Mesendoderm (in vitro differentiated cells): ENCODE measurements at regions not wholly inside any gene's neighbourhood (a gene's known extent, or its start where the extent isn't known, plus 50 kb on each side); places are given as distances from the start of the nearest gene placed in this dataset.

Experiments
- DNase-seq: peaks from one replicate; pipeline ENCODE4 v3.0.0; 2013
- H2AK5ac ChIP-seq: 2 replicates; pipeline ENCODE4 v1.6.1; 2013; ENCODE audit warnings: low read length, inconsistent platforms
- H2BK120ac ChIP-seq: 2 replicates; pipeline ENCODE4 v1.6.1; 2013; ENCODE audit warnings: low read depth, mild to moderate bottlenecking, low read length, moderate library complexity, mixed read lengths
- H2BK15ac ChIP-seq: replicated peaks from 2 replicates; pipeline ENCODE4 v1.6.1; 2013; ENCODE audit warnings: low read depth, mild to moderate bottlenecking, moderate library complexity
- H2BK5ac ChIP-seq: 2 replicates; pipeline ENCODE4 v1.6.1; 2013; ENCODE audit warnings: low read length, inconsistent platforms
- H3K18ac ChIP-seq: 2 replicates; pipeline ENCODE4 v1.6.1; 2013; ENCODE audit warnings: mild to moderate bottlenecking, low read length, mixed read lengths
- H3K23ac ChIP-seq: one replicate; pipeline ENCODE4 v1.6.1; 2013; ENCODE audit warnings: low read length
- H3K27ac ChIP-seq: 2 replicates; pipeline ENCODE4 v1.5.1; 2013; ENCODE audit warnings: low read depth, mild to moderate bottlenecking, inconsistent platforms, low read length, moderate library complexity
- H3K27me3 ChIP-seq: 2 replicates; pipeline ENCODE4 v1.6.1; 2013; ENCODE audit warnings: low read length, control low read depth, mild to moderate bottlenecking, inconsistent platforms; ENCODE audit not compliant: insufficient read depth, poor library complexity
- H3K36me3 ChIP-seq: 2 replicates; pipeline ENCODE4 v1.6.1; 2013; ENCODE audit warnings: low read length, inconsistent platforms; ENCODE audit not compliant: control insufficient read depth, insufficient read depth
- H3K4ac ChIP-seq: one replicate; pipeline ENCODE4 v1.6.1; 2013; ENCODE audit warnings: low read depth, mild to moderate bottlenecking, low read length, moderate library complexity
- H3K4me1 ChIP-seq: 2 replicates; pipeline ENCODE4 v1.6.1; 2013; ENCODE audit warnings: low read depth, low read length, inconsistent platforms; ENCODE audit not compliant: control insufficient read depth
- H3K4me2 ChIP-seq: 2 replicates; pipeline ENCODE4 v1.6.1; 2013; ENCODE audit warnings: low read length
- H3K4me3 ChIP-seq: 2 replicates; pipeline ENCODE4 v1.5.1; 2013; ENCODE audit warnings: mild to moderate bottlenecking, low read length
- H3K56ac ChIP-seq: one replicate; pipeline ENCODE4 v1.6.1; 2013; ENCODE audit warnings: low read length
- H3K79me1 ChIP-seq: 2 replicates; pipeline ENCODE4 v1.6.1; 2013; ENCODE audit warnings: low read length, inconsistent platforms
- H3K79me2 ChIP-seq: 2 replicates; pipeline ENCODE4 v1.6.1; 2013; ENCODE audit warnings: mild to moderate bottlenecking, low read length; ENCODE audit not compliant: control insufficient read depth, insufficient read depth
- H3K9ac ChIP-seq: 2 replicates; pipeline ENCODE4 v1.6.1; 2013; ENCODE audit warnings: low read length, inconsistent platforms
- H4K5ac ChIP-seq: one replicate; pipeline ENCODE4 v1.6.1; 2013; ENCODE audit warnings: low read length
- H4K8ac ChIP-seq: one replicate; pipeline ENCODE4 v1.6.1; 2013; ENCODE audit warnings: low read depth, mild to moderate bottlenecking, control low read depth, low read length, moderate library complexity
- WGBS: extraction: QIAGEN DNeasy Blood & Tissue Kit; methylation state at CpG from one replicate; pipeline ENCODE4 v1.1.7; 2013; ENCODE audit warnings: low lambda C conversion rate, missing lambda C conversion rate; ENCODE audit not compliant: insufficient coverage; ENCODE audit errors: extremely low coverage; 5-methylcytosine and 5-hydroxymethylcytosine counted together

- no peak overlapping the region for H3K56ac ChIP-seq
- H3K4me2 ChIP-seq, result no peak overlapping the region
- H3K9ac ChIP-seq, result no peak overlapping the region
- H3K36me3 ChIP-seq, result no peaks in the 10 kb centered on the region
- H3K27me3 ChIP-seq, result no peaks in the 10 kb centered on the region
- no peak overlapping the region for H2BK5ac ChIP-seq
- H3K4me3 ChIP-seq, result no peak overlapping the region
- H3K27ac ChIP-seq, result no peak overlapping the region
- H2BK15ac ChIP-seq, result no peak overlapping the region
- H3K79me2 ChIP-seq, result no peaks in the 10 kb centered on the region
- H3K79me1 ChIP-seq, result no peaks in the 10 kb centered on the region
- DNase-seq, result no peak
- H3K4me1 ChIP-seq, result no peaks in the 10 kb centered on the region
- no peak overlapping the region for H2BK120ac ChIP-seq
- no CpG with 5 or more reads among the region's 4 CpGs for WGBS
- H3K4ac ChIP-seq, result no peak overlapping the region
- H4K5ac ChIP-seq, result no peak overlapping the region
- no peak overlapping the region for H3K23ac ChIP-seq
- H3K18ac ChIP-seq, result no peak overlapping the region
- H4K8ac ChIP-seq, result no peak overlapping the region
- no peak overlapping the region for H2AK5ac ChIP-seq
These were observed 527.2 kb downstream of the GALC start for GRCh38 chr14:87465770-87466169.

DNA sequence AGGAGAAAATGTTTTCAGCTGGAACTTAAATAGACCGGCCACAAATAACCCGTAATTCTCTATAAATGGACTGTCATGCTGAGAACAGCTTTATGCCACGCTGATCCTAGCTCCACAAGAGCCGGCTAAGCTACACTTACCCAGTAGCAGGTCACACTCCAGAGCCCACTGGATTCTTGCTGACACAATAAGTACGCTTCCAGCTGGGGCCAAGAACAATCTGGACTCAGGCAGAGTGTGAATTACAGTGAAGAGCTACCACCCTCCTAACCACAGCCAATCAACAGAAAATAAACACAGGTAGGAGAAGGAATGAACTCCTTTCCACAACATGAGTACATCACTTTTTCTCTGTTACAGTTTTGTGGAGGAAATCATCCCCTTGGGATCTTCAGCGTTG is 531.3 kb downstream of the GALC start:
- H3K18ac ChIP-seq, result no peak overlapping the region
- H3K27me3 ChIP-seq, result no peaks in the 10 kb centered on the region
- no CpG with 5 or more reads among the region's 6 CpGs for WGBS
- no peak overlapping the region for H3K56ac ChIP-seq
- H3K36me3 ChIP-seq, result no peaks in the 10 kb centered on the region
- H3K4me3 ChIP-seq, result no peak overlapping the region
- H3K4me1 ChIP-seq, result no peaks in the 10 kb centered on the region
- no peak overlapping the region for H3K4ac ChIP-seq
- H3K9ac ChIP-seq, result no peak overlapping the region
- peak; percentile 11 for DNase-seq
- no peaks in the 10 kb centered on the region for H3K79me2 ChIP-seq
- H4K5ac ChIP-seq, result no peak overlapping the region
- no peak overlapping the region for H2BK120ac ChIP-seq
- H3K23ac ChIP-seq, result no peak overlapping the region
- no peak overlapping the region for H2BK5ac ChIP-seq
- no peak overlapping the region for H2BK15ac ChIP-seq
- H3K4me2 ChIP-seq, result no peak overlapping the region
- H3K79me1 ChIP-seq, result no peaks in the 10 kb centered on the region
- H2AK5ac ChIP-seq, result no peak overlapping the region
- H4K8ac ChIP-seq, result no peak overlapping the region
- no peak overlapping the region for H3K27ac ChIP-seq

- no peak overlapping the region for H3K27ac ChIP-seq
- no peaks in the 10 kb centered on the region for H3K4me1 ChIP-seq
- H2BK15ac ChIP-seq, result no peak overlapping the region
- H3K79me1 ChIP-seq, result no peaks in the 10 kb centered on the region
- no peaks in the 10 kb centered on the region for H3K36me3 ChIP-seq
- no peak overlapping the region for H3K56ac ChIP-seq
- no peak for DNase-seq
- no peak overlapping the region for H3K4me2 ChIP-seq
- H3K23ac ChIP-seq, result no peak overlapping the region
- no peak overlapping the region for H3K18ac ChIP-seq
- H3K4me3 ChIP-seq, result no peak overlapping the region
- no peak overlapping the region for H4K5ac ChIP-seq
- no peaks in the 10 kb centered on the region for H3K27me3 ChIP-seq
- no peak overlapping the region for H3K9ac ChIP-seq
- H2BK5ac ChIP-seq, result no peak overlapping the region
- no peak overlapping the region for H4K8ac ChIP-seq
- no peaks in the 10 kb centered on the region for H3K79me2 ChIP-seq
- WGBS, result no CpG with 5 or more reads among the region's 6 CpGs
- H2BK120ac ChIP-seq, result no peak overlapping the region
- H2AK5ac ChIP-seq, result no peak overlapping the region
- H3K4ac ChIP-seq, result no peak overlapping the region
These were observed 535.3 kb downstream of the GALC start for GRCh38 chr14:87457720-87458119.

DNA sequence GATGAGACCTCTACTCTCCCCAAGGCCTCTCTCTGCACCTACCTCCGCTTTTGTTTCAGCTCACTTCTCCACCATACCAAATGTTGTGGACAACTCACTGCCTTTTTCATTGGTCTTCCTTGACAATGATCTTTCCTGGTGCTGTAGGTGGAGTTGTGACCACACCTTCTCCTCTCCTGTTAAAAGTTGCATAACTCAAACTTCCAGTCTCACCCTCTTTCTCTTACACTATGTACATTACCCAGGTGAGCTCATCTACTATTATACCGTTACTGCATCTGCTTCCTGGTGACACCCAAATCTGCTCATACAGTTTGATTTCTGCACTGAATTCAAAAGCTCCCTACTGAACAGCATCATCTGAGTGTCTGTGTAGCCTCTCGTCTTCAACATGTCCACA is 542.8 kb downstream of the GALC start:
- Histone ChIP-seq H3K27ac (no peak overlapping the region), H3K27me3 (no peaks in the 10 kb centered on the region), H3K9ac (no peak overlapping the region), H4K5ac (no peak overlapping the region), H3K23ac (no peak overlapping the region), H3K36me3 (no peaks in the 10 kb centered on the region), H3K4me2 (no peak overlapping the region), H3K56ac (no peak overlapping the region), H3K18ac (no peak overlapping the region), H3K4me3 (no peak overlapping the region), H4K8ac (no peak overlapping the region), H2AK5ac (no peak overlapping the region), H2BK5ac (no peak overlapping the region), H2BK15ac (no peak overlapping the region), H3K79me1 (no peaks in the 10 kb centered on the region), H3K79me2 (no peaks in the 10 kb centered on the region), H2BK120ac (no peak overlapping the region), H3K4me1 (no peaks in the 10 kb centered on the region), H3K4ac (no peak overlapping the region)
- no CpG with 5 or more reads among the region's 3 CpGs for WGBS
- no peak for DNase-seq

DNA sequence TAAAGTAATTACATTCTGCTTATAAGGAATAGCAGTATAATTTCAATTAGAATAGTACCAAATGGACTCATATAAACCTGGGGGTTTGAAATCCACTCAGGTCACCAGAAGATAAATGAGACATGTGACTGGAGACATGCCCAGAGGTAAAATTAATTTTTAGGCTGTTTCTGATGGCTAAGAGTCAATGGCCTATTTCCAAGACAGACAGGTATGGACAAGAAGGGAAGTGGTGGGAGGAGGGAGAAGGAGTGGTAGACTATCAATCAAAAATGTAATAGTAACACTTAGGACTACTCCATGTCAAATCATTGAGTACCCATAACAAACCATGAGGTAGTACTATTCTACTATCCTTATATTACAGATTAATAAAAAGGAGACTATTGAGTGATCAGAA is 544.0 kb downstream of the GALC start:
- no peak overlapping the region for H2BK15ac ChIP-seq
- H3K4me1 ChIP-seq, result no peaks in the 10 kb centered on the region
- no peak overlapping the region for H3K4ac ChIP-seq
- H3K4me2 ChIP-seq, result no peak overlapping the region
- H2BK120ac ChIP-seq, result no peak overlapping the region
- H4K5ac ChIP-seq, result no peak overlapping the region
- H3K56ac ChIP-seq, result no peak overlapping the region
- no peak overlapping the region for H2BK5ac ChIP-seq
- no peak overlapping the region for H3K18ac ChIP-seq
- H3K27ac ChIP-seq, result no peak overlapping the region
- H2AK5ac ChIP-seq, result no peak overlapping the region
- no peaks in the 10 kb centered on the region for H3K79me2 ChIP-seq
- H3K36me3 ChIP-seq, result no peaks in the 10 kb centered on the region
- no peak for DNase-seq
- no peaks in the 10 kb centered on the region for H3K27me3 ChIP-seq
- no peaks in the 10 kb centered on the region for H3K79me1 ChIP-seq
- H3K23ac ChIP-seq, result no peak overlapping the region
- no peak overlapping the region for H4K8ac ChIP-seq
- H3K4me3 ChIP-seq, result no peak overlapping the region
- H3K9ac ChIP-seq, result no peak overlapping the region

DNA sequence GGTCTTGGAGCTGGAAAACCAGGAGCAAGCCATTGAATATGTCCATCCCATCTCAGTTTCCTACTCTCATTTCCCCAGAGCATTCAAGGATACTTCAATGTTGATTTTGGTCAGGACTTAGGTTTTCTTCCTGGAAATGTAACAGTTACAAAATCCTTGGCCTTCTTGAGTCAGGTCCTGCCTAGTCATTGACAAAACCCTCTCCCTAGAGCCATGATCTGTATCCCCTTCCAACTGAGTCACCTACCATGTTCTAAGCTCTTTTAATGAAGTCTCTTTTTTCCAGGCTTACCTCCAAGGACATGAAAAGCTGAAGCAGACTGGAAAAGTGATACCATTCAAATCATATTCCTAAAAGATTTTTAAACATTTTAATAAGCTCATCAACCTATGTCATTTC is 549.2 kb downstream of the GALC start:
- Histone ChIP-seq H2AK5ac (no peak overlapping the region), H3K79me2 (no peaks in the 10 kb centered on the region), H3K4ac (no peak overlapping the region), H3K23ac (no peak overlapping the region), H2BK5ac (no peak overlapping the region), H3K27me3 (no peaks in the 10 kb centered on the region), H2BK120ac (no peak overlapping the region), H3K4me1 (no peaks in the 10 kb centered on the region), H3K9ac (no peak overlapping the region), H3K79me1 (no peaks in the 10 kb centered on the region), H3K27ac (no peak overlapping the region), H3K4me2 (no peak overlapping the region), H3K36me3 (no peaks in the 10 kb centered on the region), H3K18ac (no peak overlapping the region), H4K5ac (no peak overlapping the region), H2BK15ac (peak overlapping the region; percentile 74), H3K56ac (no peak overlapping the region), H4K8ac (no peak overlapping the region), H3K4me3 (no peak overlapping the region)
- no peak for DNase-seq
